ENCODE measurements at regions not wholly inside any gene's neighbourhood (a gene's known extent, or its start where the extent isn't known, plus 50 kb on each side); places are given as distances from the start of the nearest gene placed in this dataset.

- no peaks in the 10 kb centered on the region for H4K20me1 ChIP-seq (ENCODE audit: insufficient read depth)
- H3F3A ChIP-seq (ENCODE audit: insufficient read depth, low read length, poor library complexity, severe bottlenecking): no peaks in the 10 kb centered on the region
- no peak overlapping the region for H2AFZ ChIP-seq (ENCODE audit: low read depth, low read length)
- no peak overlapping the region for H3K4me3 ChIP-seq (ENCODE audit: low read length)
- no peaks in the 10 kb centered on the region for H3K9me2 ChIP-seq (ENCODE audit: insufficient read depth, low read length)
- H3K27ac ChIP-seq (ENCODE audit: low read length): no peak overlapping the region
- H3K9ac ChIP-seq (ENCODE audit: low read length): no peak overlapping the region
- H3K36me3 ChIP-seq (ENCODE audit: insufficient read depth, low read length): no peaks in the 10 kb centered on the region
- no peak for TF ChIP-seq MXI1 (conservative IDR thresholded peaks at IDR 0.05; ENCODE audit: poor library complexity, severe bottlenecking)
- TF ChIP-seq SMC3 (conservative IDR thresholded peaks at IDR 0.05; ENCODE audit: poor library complexity): no peak
- no peak for TF ChIP-seq POLR2AphosphoS5 (IDR thresholded peaks at IDR 0.05)
- TF ChIP-seq EP300 (conservative IDR thresholded peaks at IDR 0.05; ENCODE audit: poor library complexity, severe bottlenecking): no peak
- no peak for TF ChIP-seq REST (IDR thresholded peaks at IDR 0.05; ENCODE audit: borderline replicate concordance)
- TF ChIP-seq CTCF (IDR thresholded peaks at IDR 0.05; ENCODE audit: poor library complexity, severe bottlenecking): no peak
- no peak for TF ChIP-seq EZH2 (IDR thresholded peaks at IDR 0.05; ENCODE audit: borderline replicate concordance, insufficient read depth, low read length, poor library complexity, severe bottlenecking)
- TF ChIP-seq TAF1 (IDR thresholded peaks at IDR 0.05; ENCODE audit: low read depth): no peak
- TF ChIP-seq RAD21 (conservative IDR thresholded peaks at IDR 0.05): no peak
- H3K27me3 ChIP-seq (ENCODE audit: insufficient read depth, low read depth, low read length): no peaks in the 10 kb centered on the region
- H3K79me2 ChIP-seq (replicated peaks; ENCODE audit: insufficient read depth, low read length): no peaks in the 10 kb centered on the region
- no peaks in the 10 kb centered on the region for H3K9me3 ChIP-seq (ENCODE audit: low read length)
- no peak overlapping the region for H3K4me2 ChIP-seq (ENCODE audit: low read length)
Observed at GRCh38 chr7:65471587-65471986, 97.9 kb downstream of the ZNF92 start.

GRCh38 chr7:65475040-65475726 lies 101.5 kb downstream of the ZNF92 start:
- H3K36me3 ChIP-seq (ENCODE audit: insufficient read depth, low read length): no peaks in the 10 kb centered on the region
- no peaks in the 10 kb centered on the region for H3K27me3 ChIP-seq (ENCODE audit: insufficient read depth, low read depth, low read length)
- no peak for TF ChIP-seq RAD21 (conservative IDR thresholded peaks at IDR 0.05)
- TF ChIP-seq EZH2 (IDR thresholded peaks at IDR 0.05; ENCODE audit: borderline replicate concordance, insufficient read depth, low read length, poor library complexity, severe bottlenecking): no peak
- TF ChIP-seq REST (IDR thresholded peaks at IDR 0.05; ENCODE audit: borderline replicate concordance): no peak
- TF ChIP-seq SMC3 (conservative IDR thresholded peaks at IDR 0.05; ENCODE audit: poor library complexity): no peak
- no peak for TF ChIP-seq EP300 (conservative IDR thresholded peaks at IDR 0.05; ENCODE audit: poor library complexity, severe bottlenecking)
- no peak for TF ChIP-seq POLR2AphosphoS5 (IDR thresholded peaks at IDR 0.05)
- no peak for TF ChIP-seq MXI1 (conservative IDR thresholded peaks at IDR 0.05; ENCODE audit: poor library complexity, severe bottlenecking)
- no peaks in the 10 kb centered on the region for H3K79me2 ChIP-seq (replicated peaks; ENCODE audit: insufficient read depth, low read length)
- H3K4me3 ChIP-seq (ENCODE audit: low read length): no peak overlapping the region
- no peaks in the 10 kb centered on the region for H3F3A ChIP-seq (ENCODE audit: insufficient read depth, low read length, poor library complexity, severe bottlenecking)
- no peak overlapping the region for H3K4me2 ChIP-seq (ENCODE audit: low read length)
- no peak overlapping the region for H2AFZ ChIP-seq (ENCODE audit: low read depth, low read length)
- H3K9me3 ChIP-seq (ENCODE audit: low read length): no peaks in the 10 kb centered on the region
- no peaks in the 10 kb centered on the region for H4K20me1 ChIP-seq (ENCODE audit: insufficient read depth)
- H3K9me2 ChIP-seq (ENCODE audit: insufficient read depth, low read length): no peaks in the 10 kb centered on the region
- no peak overlapping the region for H3K27ac ChIP-seq (ENCODE audit: low read length)
- H3K9ac ChIP-seq (ENCODE audit: low read length): no peak overlapping the region

All from neural cell (in vitro differentiated cells).